OCI-LY7 (cell line): ENCODE measurements at regions not wholly inside any gene's neighbourhood (a gene's known extent, or its start where the extent isn't known, plus 50 kb on each side); places are given as distances from the start of the nearest gene placed in this dataset.

Experiments
- CTCF ChIP-seq: fragments of 200-600 bp; sonication (generic); conservative IDR thresholded peaks from 2 replicates; pipeline ENCODE4 v1.5.1; 2014; ENCODE audit warnings: mild to moderate bottlenecking, antibody characterized with exemption, low read length, moderate library complexity, mixed read lengths
- EZH2phosphoT487 ChIP-seq: fragments of 200-600 bp; sonication (generic); IDR thresholded peaks from 2 replicates; pipeline ENCODE4 v1.6.1; 2018; ENCODE audit warnings: low read depth, borderline replicate concordance, mild to moderate bottlenecking, mixed run types, antibody characterized with exemption, low read length, moderate library complexity, mixed read lengths

- TF ChIP-seq CTCF (no peak), EZH2phosphoT487 (no peak)
Measured at GRCh38 chr1:199720496-199720895, 307.0 kb upstream of the NR5A2 start.
